ENCODE measurements at regions not wholly inside any gene's neighbourhood (a gene's known extent, or its start where the extent isn't known, plus 50 kb on each side); places are given as distances from the start of the nearest gene placed in this dataset.

DNA sequence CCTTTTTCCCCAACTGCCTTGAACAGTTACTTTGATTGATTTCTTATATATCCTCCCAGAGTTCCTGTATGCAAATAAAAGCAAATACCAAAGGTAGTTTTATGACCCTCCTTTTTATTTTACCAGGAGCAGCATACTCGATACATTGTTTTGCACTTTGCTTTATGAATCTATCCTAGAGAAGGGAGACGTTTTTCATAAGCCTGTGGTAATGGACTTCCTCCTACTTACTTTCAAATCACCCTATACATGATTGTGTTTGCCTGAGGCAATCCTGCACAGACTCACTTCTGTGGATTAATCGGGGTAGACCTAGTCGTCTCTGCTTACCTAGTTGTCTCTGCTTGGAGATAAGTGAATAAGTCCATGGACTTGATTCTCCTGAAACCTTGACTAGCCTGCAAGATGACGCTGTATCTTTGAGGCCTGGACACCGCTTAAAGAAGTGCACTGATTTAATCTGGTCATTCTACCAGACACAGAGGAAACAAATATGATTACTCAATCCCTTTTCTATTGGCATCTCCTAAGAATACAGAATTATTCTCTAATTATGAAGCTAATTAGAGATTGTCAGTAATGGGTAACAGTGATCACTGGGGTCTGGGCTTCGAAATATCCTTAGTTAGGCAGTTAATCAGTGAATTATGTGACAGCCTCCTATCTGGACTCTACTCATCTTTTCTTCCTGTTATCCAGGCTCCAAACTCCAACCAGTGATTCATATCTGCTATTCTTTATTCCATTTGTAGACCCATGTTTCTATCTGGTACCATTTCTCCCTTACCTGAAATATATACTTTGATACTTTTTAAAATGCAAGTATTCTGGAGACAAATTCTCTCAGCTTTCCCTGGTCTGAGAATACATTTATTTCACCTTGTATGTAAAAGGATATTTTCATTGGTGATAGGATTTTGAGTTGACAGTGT, 447.4 kb upstream of the TRIB2 start:
- intact Hi-C loops (cut with micrococcal nuclease), result no loop called here

More for the DNA sequence above, 447.4 kb upstream of the TRIB2 start:
- 100% methylated on average over 4 of the region's 7 CpGs for WGBS (ENCODE audit: insufficient coverage)
- H3K4me1 Mint-ChIP-seq, result peaks cover 33% of the 10 kb centered on the region
- POLR2A ChIA-PET, result no interaction called here
- H3K9me3 Mint-ChIP-seq (ENCODE audit: insufficient read depth), result no peaks in the 10 kb centered on the region
- H3K27ac ChIP-seq (ENCODE audit: low read length in 2 of 2), result no peak overlapping the region
- no peaks in the 10 kb centered on the region for H3K27me3 Mint-ChIP-seq
- H4K20me1 ChIP-seq (ENCODE audit: control insufficient read depth, insufficient read depth, low read length, poor library complexity, severe bottlenecking), result no peaks in the 10 kb centered on the region
- H3K27ac Mint-ChIP-seq, result no peak overlapping the region
- no peaks in the 10 kb centered on the region for H3K27me3 ChIP-seq (replicated peaks in 1 of 4; ENCODE audit: control extremely low read depth in 1 of 4, control insufficient read depth in 3 of 4, insufficient read depth in 4 of 4, low read length in 3 of 4)
- H3K4me2 ChIP-seq (replicated peaks; ENCODE audit: low read depth, low read length, poor library complexity, severe bottlenecking), result no peak overlapping the region
- H3K79me2 ChIP-seq (ENCODE audit: control insufficient read depth, insufficient read depth, low read length), result no peaks in the 10 kb centered on the region
- TF ChIP-seq EZH2 (IDR thresholded peaks at IDR 0.05; ENCODE audit: borderline replicate concordance, insufficient read depth, low read depth, low read length, poor library complexity, severe bottlenecking), result no peak
- TF ChIP-seq CTCF (IDR thresholded peaks at IDR 0.05), result no peak
- no peak overlapping the region for H3K9ac ChIP-seq (ENCODE audit: low read length)
- H2AFZ ChIP-seq (ENCODE audit: insufficient read depth, low read depth, low read length, poor library complexity, severe bottlenecking), result peak overlapping the region; percentile 35
- H3K4me3 Mint-ChIP-seq, result no peak overlapping the region
- CTCF ChIA-PET, result no interaction called here
- no peak for DNase-seq
- peaks cover 16 to 17% of the 10 kb centered on the region in 2 donors for H3K4me1 ChIP-seq (ENCODE audit: control insufficient read depth in 2 of 2, insufficient read depth in 2 of 2, low read length in 2 of 2)
- H3K9me3 ChIP-seq (ENCODE audit: control extremely low read depth in 1 of 3, control insufficient read depth in 2 of 3, insufficient read depth in 1 of 3, low read length in 2 of 3), result no peaks in the 10 kb centered on the region
- no peak for ATAC-seq (ENCODE audit: low read depth)
- no peaks in the 10 kb centered on the region for H3K36me3 ChIP-seq (replicated peaks in 1 of 2; ENCODE audit: control extremely low read depth in 1 of 2, control insufficient read depth in 1 of 2, extremely low read depth in 1 of 2, insufficient read depth in 2 of 2, low read length in 1 of 2)
- no peak overlapping the region for H3K4me3 ChIP-seq (ENCODE audit: control extremely low read depth in 1 of 5, extremely low read depth in 1 of 5, insufficient read depth in 1 of 5, low read depth in 2 of 5, low read length in 4 of 5)

Data from B cell (primary cell).